ENCODE measurements at regions not wholly inside any gene's neighbourhood (a gene's known extent, or its start where the extent isn't known, plus 50 kb on each side); places are given as distances from the start of the nearest gene placed in this dataset.

DNA sequence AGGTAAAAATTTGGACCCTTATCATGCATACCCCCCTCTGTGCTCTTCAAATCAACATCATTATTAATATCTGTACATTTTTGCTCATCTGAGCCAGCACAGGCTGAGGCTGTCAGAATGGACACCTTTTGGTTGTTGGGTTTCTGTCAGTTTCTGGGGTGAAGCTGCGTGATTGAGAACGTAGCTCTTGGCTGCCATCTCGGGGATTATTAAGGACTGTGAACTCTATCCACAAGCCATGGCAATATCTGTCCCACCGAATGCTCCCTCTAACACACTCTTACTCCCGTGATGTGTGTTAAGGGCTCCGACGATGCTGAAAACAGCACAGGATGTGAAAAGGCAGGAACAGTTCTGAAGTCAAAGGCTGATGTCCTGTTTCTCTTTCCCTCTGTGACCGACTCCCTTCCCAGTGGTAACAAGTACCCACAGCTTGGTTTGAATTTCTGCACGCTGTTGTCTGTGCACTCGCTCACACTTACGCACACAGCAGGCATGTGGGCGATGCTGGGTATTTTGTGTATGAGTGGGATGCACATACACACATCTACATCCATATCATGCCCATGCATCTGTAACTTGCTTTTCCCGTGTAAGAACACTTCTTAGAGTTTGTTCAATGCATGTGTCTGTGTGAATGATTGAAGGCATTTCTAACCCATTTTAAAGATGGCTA lies 405.6 kb downstream of the TMEM121 start:
- TF ChIP-seq, protein P1, sequence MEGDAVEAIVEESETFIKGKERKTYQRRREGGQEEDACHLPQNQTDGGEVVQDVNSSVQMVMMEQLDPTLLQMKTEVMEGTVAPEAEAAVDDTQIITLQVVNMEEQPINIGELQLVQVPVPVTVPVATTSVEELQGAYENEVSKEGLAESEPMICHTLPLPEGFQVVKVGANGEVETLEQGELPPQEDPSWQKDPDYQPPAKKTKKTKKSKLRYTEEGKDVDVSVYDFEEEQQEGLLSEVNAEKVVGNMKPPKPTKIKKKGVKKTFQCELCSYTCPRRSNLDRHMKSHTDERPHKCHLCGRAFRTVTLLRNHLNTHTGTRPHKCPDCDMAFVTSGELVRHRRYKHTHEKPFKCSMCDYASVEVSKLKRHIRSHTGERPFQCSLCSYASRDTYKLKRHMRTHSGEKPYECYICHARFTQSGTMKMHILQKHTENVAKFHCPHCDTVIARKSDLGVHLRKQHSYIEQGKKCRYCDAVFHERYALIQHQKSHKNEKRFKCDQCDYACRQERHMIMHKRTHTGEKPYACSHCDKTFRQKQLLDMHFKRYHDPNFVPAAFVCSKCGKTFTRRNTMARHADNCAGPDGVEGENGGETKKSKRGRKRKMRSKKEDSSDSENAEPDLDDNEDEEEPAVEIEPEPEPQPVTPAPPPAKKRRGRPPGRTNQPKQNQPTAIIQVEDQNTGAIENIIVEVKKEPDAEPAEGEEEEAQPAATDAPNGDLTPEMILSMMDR (IDR thresholded peaks at IDR 0.05) = no peak
- TF ChIP-seq POLR2AphosphoS5 (IDR thresholded peaks at IDR 0.05) = no peak
